AG09309 (cell line): ENCODE measurements at regions not wholly inside any gene's neighbourhood (a gene's known extent, or its start where the extent isn't known, plus 50 kb on each side); places are given as distances from the start of the nearest gene placed in this dataset.

Source experiments
- DNase-seq: peaks from one replicate; pipeline ENCODE4 v3.0.0-alpha.2; 2010; ENCODE audit warnings: low read depth
- H3K4me3 ChIP-seq: 2 replicates; pipeline ENCODE4 v1.5.1; 2011; ENCODE audit warnings: mild to moderate bottlenecking, low read depth, low read length, moderate library complexity; ENCODE audit not compliant: control insufficient read depth
- CTCF ChIP-seq: IDR thresholded peaks from 2 replicates; pipeline ENCODE4 v1.5.1; 2011; ENCODE audit warnings: mild to moderate bottlenecking, low read depth, low read length, inconsistent platforms; ENCODE audit not compliant: insufficient read depth, control insufficient read depth; ENCODE audit errors: missing control alignments

GRCh38 chr10:14433147-14433546 lies 102.4 kb upstream of the FRMD4A start:
- H3K4me3 ChIP-seq: no peak overlapping the region
- DNase-seq: no peak
- TF ChIP-seq CTCF: no peak

- TF ChIP-seq CTCF: no peak
- no peak for DNase-seq
- H3K4me3 ChIP-seq: no peak overlapping the region
These were observed 101.1 kb upstream of the FRMD4A start for GRCh38 chr10:14431868-14432267.

GRCh38 chr10:14429043-14429700 lies 98.4 kb upstream of the FRMD4A start:
- no peak for TF ChIP-seq CTCF
- H3K4me3 ChIP-seq: no peak overlapping the region
- no peak for DNase-seq

- no peak for TF ChIP-seq CTCF
- no peak overlapping the region for H3K4me3 ChIP-seq
- no peak for DNase-seq
These were observed 94.3 kb upstream of the FRMD4A start for GRCh38 chr10:14425034-14425433.

GRCh38 chr10:14423111-14423744 lies 92.5 kb upstream of the FRMD4A start:
- no peak for DNase-seq
- H3K4me3 ChIP-seq: no peak overlapping the region
- TF ChIP-seq CTCF: no peak

GRCh38 chr10:14422431-14422830 lies 91.7 kb upstream of the FRMD4A start:
- DNase-seq: no peak
- no peak overlapping the region for H3K4me3 ChIP-seq
- TF ChIP-seq CTCF: no peak
